ENCODE measurements at regions not wholly inside any gene's neighbourhood (a gene's known extent, or its start where the extent isn't known, plus 50 kb on each side); places are given as distances from the start of the nearest gene placed in this dataset.

DNA sequence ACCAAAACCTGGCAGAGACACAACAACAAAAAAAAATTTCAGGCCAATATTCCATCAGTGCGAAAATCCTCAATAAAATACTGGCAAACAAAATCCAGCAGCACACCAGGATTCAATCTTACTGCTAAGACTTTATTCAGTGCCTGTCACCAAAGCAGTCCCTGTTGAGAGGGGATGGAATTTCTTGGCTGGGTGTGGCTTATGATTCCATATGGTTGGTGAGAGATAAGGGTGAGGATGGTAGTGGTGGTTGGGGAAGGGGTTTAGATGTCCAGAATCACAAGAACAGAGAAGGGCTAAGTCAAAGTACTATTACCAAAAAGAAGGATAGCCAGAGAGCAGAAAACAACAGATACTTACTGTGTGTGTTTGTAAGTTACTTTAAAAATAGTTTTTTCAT is 152.8 kb upstream of the SLC35B3 start:
- peaks cover 0 to 8% (median 3%) of the 10 kb centered on the region in 7 donors for H3K9me3 Mint-ChIP-seq
- H3K4me1 Mint-ChIP-seq: no peaks in the 10 kb centered on the region
- H3K4me3 ChIP-seq (replicated peaks in 1 of 3; ENCODE audit: low read depth in 2 of 3, low read length in 3 of 3): no peak overlapping the region
- H3K36me3 Mint-ChIP-seq: no peaks in the 10 kb centered on the region
- H3K27me3 Mint-ChIP-seq (ENCODE audit: low read depth in 3 of 3): peaks cover 0 to 2% (median 0%) of the 10 kb centered on the region in 3 donors
- intact Hi-C loops (cut with micrococcal nuclease): no loop called here
- H3K9me3 ChIP-seq (replicated peaks in 1 of 2; ENCODE audit: control insufficient read depth in 1 of 2, insufficient read depth in 1 of 2, low read length in 2 of 2): no peaks in the 10 kb centered on the region
- TF ChIP-seq, protein P1, sequence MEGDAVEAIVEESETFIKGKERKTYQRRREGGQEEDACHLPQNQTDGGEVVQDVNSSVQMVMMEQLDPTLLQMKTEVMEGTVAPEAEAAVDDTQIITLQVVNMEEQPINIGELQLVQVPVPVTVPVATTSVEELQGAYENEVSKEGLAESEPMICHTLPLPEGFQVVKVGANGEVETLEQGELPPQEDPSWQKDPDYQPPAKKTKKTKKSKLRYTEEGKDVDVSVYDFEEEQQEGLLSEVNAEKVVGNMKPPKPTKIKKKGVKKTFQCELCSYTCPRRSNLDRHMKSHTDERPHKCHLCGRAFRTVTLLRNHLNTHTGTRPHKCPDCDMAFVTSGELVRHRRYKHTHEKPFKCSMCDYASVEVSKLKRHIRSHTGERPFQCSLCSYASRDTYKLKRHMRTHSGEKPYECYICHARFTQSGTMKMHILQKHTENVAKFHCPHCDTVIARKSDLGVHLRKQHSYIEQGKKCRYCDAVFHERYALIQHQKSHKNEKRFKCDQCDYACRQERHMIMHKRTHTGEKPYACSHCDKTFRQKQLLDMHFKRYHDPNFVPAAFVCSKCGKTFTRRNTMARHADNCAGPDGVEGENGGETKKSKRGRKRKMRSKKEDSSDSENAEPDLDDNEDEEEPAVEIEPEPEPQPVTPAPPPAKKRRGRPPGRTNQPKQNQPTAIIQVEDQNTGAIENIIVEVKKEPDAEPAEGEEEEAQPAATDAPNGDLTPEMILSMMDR (IDR thresholded peaks at IDR 0.05): no peak
- no peaks in the 10 kb centered on the region for H3K27me3 ChIP-seq (ENCODE audit: control insufficient read depth in 2 of 2, insufficient read depth in 2 of 2, low read length in 2 of 2)
- no peaks in the 10 kb centered on the region for H3K79me2 ChIP-seq (ENCODE audit: insufficient read depth, low read length)
- H3K4me1 ChIP-seq (ENCODE audit: control insufficient read depth in 1 of 2, insufficient read depth in 2 of 2, low read length in 2 of 2): no peaks in the 10 kb centered on the region
- H3K27ac Mint-ChIP-seq: no peak overlapping the region
- H3K4me3 Mint-ChIP-seq: no peak overlapping the region
- H3K4me2 ChIP-seq (replicated peaks; ENCODE audit: extremely low read depth, low read length, poor library complexity, severe bottlenecking): no peak overlapping the region
- H2AFZ ChIP-seq (ENCODE audit: insufficient read depth, low read depth, low read length, poor library complexity, severe bottlenecking): no peak overlapping the region
- no peak overlapping the region for H3K27ac ChIP-seq (ENCODE audit: low read depth in 1 of 2, low read length in 2 of 2)
- H3K36me3 ChIP-seq (replicated peaks in 1 of 2; ENCODE audit: control insufficient read depth in 1 of 2, insufficient read depth in 2 of 2, low read length in 2 of 2): no peaks in the 10 kb centered on the region
- no peak for DNase-seq
- WGBS (ENCODE audit: insufficient coverage): no CpG with 5 or more reads among the region's 1 CpG
- no peaks in the 10 kb centered on the region for H4K20me1 ChIP-seq (ENCODE audit: insufficient read depth, low read length)
- no peak overlapping the region for H3K9ac ChIP-seq (ENCODE audit: insufficient read depth, low read length, poor library complexity, severe bottlenecking)

DNA sequence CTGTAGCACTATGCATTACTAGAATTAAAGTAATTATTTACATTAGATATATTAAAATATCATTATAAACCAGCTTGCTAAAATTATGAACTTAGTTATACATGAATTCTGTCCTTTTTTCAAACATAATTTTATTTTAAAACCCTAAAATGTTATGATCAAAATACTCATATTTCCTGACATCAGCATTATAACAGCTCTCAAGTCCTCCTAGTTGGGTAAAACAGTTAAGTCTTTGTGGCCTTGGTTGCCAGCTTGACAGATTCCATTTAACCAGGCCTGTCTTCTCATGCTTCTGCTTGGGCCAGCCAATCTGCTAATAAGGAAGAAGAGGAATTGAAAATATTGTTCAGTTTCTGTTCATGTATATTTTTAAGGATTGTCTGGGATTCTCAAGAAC is 147.9 kb upstream of the SLC35B3 start:
- H3K4me1 Mint-ChIP-seq: no peaks in the 10 kb centered on the region

More for the DNA sequence above, 147.9 kb upstream of the SLC35B3 start:
- H3K4me1 ChIP-seq (ENCODE audit: control insufficient read depth in 1 of 2, insufficient read depth in 2 of 2, low read length in 2 of 2): no peaks in the 10 kb centered on the region
- Mint-ChIP-seq H3K27ac (no peak overlapping the region), H3K9me3 (peaks cover 0 to 12% (median 2%) of the 10 kb centered on the region in 7 donors), H3K27me3 (ENCODE audit: low read depth in 3 of 3) (peaks cover 0 to 2% (median 0%) of the 10 kb centered on the region in 3 donors), H3K36me3 (no peaks in the 10 kb centered on the region), H3K4me3 (no peak overlapping the region)
- no peak overlapping the region for H3K4me3 ChIP-seq (replicated peaks in 1 of 3; ENCODE audit: low read depth in 2 of 3, low read length in 3 of 3)
- no peaks in the 10 kb centered on the region for H3K36me3 ChIP-seq (replicated peaks in 1 of 2; ENCODE audit: control insufficient read depth in 1 of 2, insufficient read depth in 2 of 2, low read length in 2 of 2)
- H3K4me2 ChIP-seq (replicated peaks; ENCODE audit: extremely low read depth, low read length, poor library complexity, severe bottlenecking): no peak overlapping the region
- TF ChIP-seq, protein P1 (IDR thresholded peaks at IDR 0.05): no peak
- H2AFZ ChIP-seq (ENCODE audit: insufficient read depth, low read depth, low read length, poor library complexity, severe bottlenecking): no peak overlapping the region
- no peaks in the 10 kb centered on the region for H3K9me3 ChIP-seq (replicated peaks in 1 of 2; ENCODE audit: control insufficient read depth in 1 of 2, insufficient read depth in 1 of 2, low read length in 2 of 2)
- no peak overlapping the region for H3K9ac ChIP-seq (ENCODE audit: insufficient read depth, low read length, poor library complexity, severe bottlenecking)
- no peak overlapping the region for H3K27ac ChIP-seq (ENCODE audit: low read depth in 1 of 2, low read length in 2 of 2)
- H4K20me1 ChIP-seq (ENCODE audit: insufficient read depth, low read length): no peaks in the 10 kb centered on the region
- DNase-seq: no peak
- H3K79me2 ChIP-seq (ENCODE audit: insufficient read depth, low read length): no peaks in the 10 kb centered on the region
- no peaks in the 10 kb centered on the region for H3K27me3 ChIP-seq (ENCODE audit: control insufficient read depth in 2 of 2, insufficient read depth in 2 of 2, low read length in 2 of 2)
- intact Hi-C loops (cut with micrococcal nuclease): no loop called here
